Mesenchymal stem cell (in vitro differentiated cells and primary cell): ENCODE measurements at regions not wholly inside any gene's neighbourhood (a gene's known extent, or its start where the extent isn't known, plus 50 kb on each side); places are given as distances from the start of the nearest gene placed in this dataset.

Experiments
- DNase-seq: peaks from one replicate; pipeline ENCODE4 v3.0.0-alpha.2; 2013
- H2AFZ ChIP-seq: one replicate; pipeline ENCODE4 v1.6.1; 2013; ENCODE audit warnings: low read depth, mild to moderate bottlenecking, control low read depth, inconsistent platforms, low read length, moderate library complexity
- H2AK5ac ChIP-seq: 2 replicates; pipeline ENCODE4 v1.6.1; 2013; ENCODE audit warnings: low read length, moderate library complexity, mild to moderate bottlenecking, inconsistent platforms; ENCODE audit not compliant: severe bottlenecking
- H2BK120ac ChIP-seq: one replicate; pipeline ENCODE4 v1.6.1; 2013; ENCODE audit warnings: low read depth, mild to moderate bottlenecking, inconsistent platforms, low read length, moderate library complexity
- H2BK12ac ChIP-seq, 2 experiments: one replicate each; pipeline ENCODE4 v1.6.1; 2013; ENCODE audit warnings: inconsistent platforms in 2 of 2, low read length in 2 of 2, mild to moderate bottlenecking in 2 of 2, moderate library complexity in 2 of 2, control low read depth in 1 of 2
- H2BK15ac ChIP-seq: one replicate; pipeline ENCODE4 v1.6.1; 2013; ENCODE audit warnings: mild to moderate bottlenecking, low read depth, inconsistent platforms; ENCODE audit not compliant: poor library complexity, severe bottlenecking
- H2BK5ac ChIP-seq: 2 replicates; pipeline ENCODE4 v1.6.1; 2013; ENCODE audit warnings: low read depth, mild to moderate bottlenecking, low read length, control low read depth, inconsistent platforms; ENCODE audit not compliant: poor library complexity, severe bottlenecking
- H3K14ac ChIP-seq, 2 experiments: one replicate each; pipeline ENCODE4 v1.6.1; 2013; ENCODE audit warnings: inconsistent platforms in 2 of 2, low read length in 2 of 2, control low read depth in 1 of 2, mild to moderate bottlenecking in 1 of 2, moderate library complexity in 1 of 2
- H3K18ac ChIP-seq, 2 experiments: one replicate each; pipeline ENCODE4 v1.6.1; 2013; ENCODE audit warnings: inconsistent platforms in 2 of 2, low read length in 2 of 2, control low read depth in 1 of 2, low read depth in 1 of 2, mild to moderate bottlenecking in 1 of 2
- H3K23ac ChIP-seq, 2 experiments: one replicate each; pipeline ENCODE4 v1.6.1; 2013; ENCODE audit warnings: inconsistent platforms in 2 of 2, low read length in 2 of 2, mild to moderate bottlenecking in 2 of 2, moderate library complexity in 2 of 2, control low read depth in 1 of 2
- H3K27ac ChIP-seq: 2 replicates; pipeline ENCODE4 v1.5.1; 2013; ENCODE audit warnings: mild to moderate bottlenecking, moderate library complexity, low read length, control low read depth, inconsistent platforms; ENCODE audit not compliant: poor library complexity, severe bottlenecking
- H3K27me3 ChIP-seq, 2 experiments: 2 replicates each; pipeline versions ENCODE4 v1.6.1 to v1.7.0; 2013; ENCODE audit warnings: low read length in 2 of 2, mild to moderate bottlenecking in 2 of 2, moderate library complexity in 2 of 2, control low read depth in 1 of 2, inconsistent platforms in 1 of 2; ENCODE audit not compliant: control insufficient read depth in 1 of 2, insufficient read depth in 1 of 2
- H3K36me3 ChIP-seq, 2 experiments: 2 replicates each; pipeline versions ENCODE4 v1.6.1 to v1.7.0; 2013; ENCODE audit warnings: low read length in 2 of 2, control low read depth in 1 of 2, inconsistent platforms in 1 of 2, low read depth in 1 of 2, mild to moderate bottlenecking in 1 of 2; ENCODE audit not compliant: insufficient read depth in 2 of 2, control insufficient read depth in 1 of 2
- H3K4ac ChIP-seq, 2 experiments: one replicate each; pipeline ENCODE4 v1.6.1; 2013; ENCODE audit warnings: inconsistent platforms in 2 of 2, low read length in 2 of 2, mild to moderate bottlenecking in 2 of 2, moderate library complexity in 2 of 2, control low read depth in 1 of 2, low read depth in 1 of 2
- H3K4me1 ChIP-seq: 2 replicates; pipeline ENCODE4 v1.6.1; 2013; ENCODE audit warnings: low read depth, low read length, control low read depth; ENCODE audit not compliant: control insufficient read depth, insufficient read depth
- H3K4me2 ChIP-seq: 2 replicates; pipeline ENCODE4 v1.6.1; 2013; ENCODE audit warnings: low read length, mild to moderate bottlenecking, inconsistent platforms; ENCODE audit not compliant: poor library complexity, severe bottlenecking
- H3K4me3 ChIP-seq, 2 experiments: 2 replicates each; pipeline versions ENCODE4 v1.5.1 to v1.7.0; 2013; ENCODE audit warnings: low read length in 2 of 2, mild to moderate bottlenecking in 2 of 2, control low read depth in 1 of 2, low read depth in 1 of 2; ENCODE audit not compliant: insufficient read depth in 1 of 2
- H3K79me1 ChIP-seq: replicated peaks from 2 replicates; pipeline ENCODE4 v1.6.1; 2013; ENCODE audit warnings: mild to moderate bottlenecking, control low read depth, low read length, inconsistent platforms; ENCODE audit not compliant: poor library complexity, severe bottlenecking
- H3K9ac ChIP-seq: 2 replicates; pipeline ENCODE4 v1.7.0; 2013; ENCODE audit warnings: mild to moderate bottlenecking, low read length, moderate library complexity
- H3K9me3 ChIP-seq: 2 replicates; pipeline ENCODE4 v1.7.0; 2013; ENCODE audit warnings: mild to moderate bottlenecking, low read length; ENCODE audit not compliant: control insufficient read depth
- H4K8ac ChIP-seq: one replicate; pipeline ENCODE4 v1.6.1; 2013; ENCODE audit warnings: inconsistent platforms, mild to moderate bottlenecking, low read length, moderate library complexity
- H4K91ac ChIP-seq: one replicate; pipeline ENCODE4 v1.6.1; 2013; ENCODE audit warnings: mild to moderate bottlenecking, low read length, inconsistent platforms
- WGBS: methylation state at CpG from one replicate; pipeline ENCODE4 v1.1.7; 2013; ENCODE audit warnings: mixed read lengths; 5-methylcytosine and 5-hydroxymethylcytosine counted together

DNA sequence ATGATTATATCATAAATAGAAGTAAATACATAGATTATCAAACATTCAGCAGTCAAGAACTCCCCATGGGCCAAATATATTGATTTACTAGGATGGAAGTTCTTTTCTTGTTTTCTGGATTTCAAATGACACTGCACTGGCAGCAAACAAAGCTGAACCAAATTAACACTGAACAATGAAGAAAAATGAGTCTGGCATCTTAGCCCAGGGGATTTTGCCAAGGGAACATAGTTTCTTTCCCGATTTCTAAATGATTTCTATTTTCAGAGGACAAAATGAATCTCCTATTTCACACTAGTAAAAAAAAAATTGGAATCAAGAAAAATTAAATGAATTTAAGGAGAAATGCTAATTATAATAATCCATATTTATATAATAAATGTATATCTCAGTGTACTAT is 116.9 kb upstream of the FAM174A start:
- Histone ChIP-seq H3K4me3 (no peak overlapping the region), H3K36me3 (no peaks in the 10 kb centered on the region), H2BK120ac (no peak overlapping the region), H3K27ac (no peak overlapping the region), H4K8ac (no peak overlapping the region), H2AFZ (no peak overlapping the region), H3K4me1 (no peaks in the 10 kb centered on the region), H3K79me1 (no peaks in the 10 kb centered on the region), H2BK15ac (no peak overlapping the region), H3K23ac (no peak overlapping the region), H3K9me3 (no peaks in the 10 kb centered on the region), H2BK12ac (no peak overlapping the region), H3K18ac (no peak overlapping the region), H2AK5ac (no peak overlapping the region), H3K4ac (no peak overlapping the region), H3K9ac (no peak overlapping the region), H3K14ac (no peak overlapping the region), H2BK5ac (no peak overlapping the region), H3K27me3 (no peaks in the 10 kb centered on the region), H4K91ac (no peak overlapping the region), H3K4me2 (no peak overlapping the region)
- no peak for DNase-seq
- no CpG with 5 or more reads among the region's 1 CpG for WGBS

DNA sequence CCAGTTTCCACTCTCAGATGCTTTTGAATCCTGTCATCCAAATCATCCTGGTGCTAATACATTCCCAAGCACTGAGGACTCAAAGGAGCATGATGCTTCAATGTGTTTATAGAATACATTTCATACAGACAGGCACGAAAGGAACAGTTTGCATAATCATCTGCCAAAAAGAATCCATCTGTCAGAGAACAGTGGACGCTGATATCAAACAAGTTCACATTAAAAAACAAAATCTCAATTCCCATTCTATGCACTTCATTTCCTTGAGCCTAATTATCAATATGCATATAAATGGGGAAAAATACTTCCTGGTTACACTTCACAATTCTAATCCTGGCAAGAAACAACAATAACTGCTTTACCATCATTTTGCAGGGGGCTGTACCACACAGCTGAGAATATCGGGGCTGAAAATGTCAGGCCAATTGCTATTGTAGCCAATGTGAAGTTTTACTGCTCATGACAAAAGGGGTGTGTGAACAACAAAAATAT is 125.5 kb upstream of the FAM174A start:
- WGBS, result 45% methylated on average over 2 of the region's 3 CpGs
- Histone ChIP-seq H3K4me2 (no peak overlapping the region), H2BK5ac (no peak overlapping the region), H2AFZ (no peak overlapping the region), H3K23ac (no peak overlapping the region), H2BK15ac (no peak overlapping the region), H3K4me1 (no peaks in the 10 kb centered on the region), H3K4me3 (no peak overlapping the region), H3K27ac (no peak overlapping the region), H4K8ac (no peak overlapping the region), H4K91ac (no peak overlapping the region), H2BK12ac (no peak overlapping the region), H3K9ac (no peak overlapping the region), H3K4ac (no peak overlapping the region), H3K14ac (no peak overlapping the region), H3K36me3 (no peaks in the 10 kb centered on the region), H3K18ac (no peak overlapping the region), H2BK120ac (no peak overlapping the region), H2AK5ac (no peak overlapping the region), H3K79me1 (no peaks in the 10 kb centered on the region), H3K9me3 (no peaks in the 10 kb centered on the region), H3K27me3 (no peaks in the 10 kb centered on the region)
- DNase-seq, result no peak

DNA sequence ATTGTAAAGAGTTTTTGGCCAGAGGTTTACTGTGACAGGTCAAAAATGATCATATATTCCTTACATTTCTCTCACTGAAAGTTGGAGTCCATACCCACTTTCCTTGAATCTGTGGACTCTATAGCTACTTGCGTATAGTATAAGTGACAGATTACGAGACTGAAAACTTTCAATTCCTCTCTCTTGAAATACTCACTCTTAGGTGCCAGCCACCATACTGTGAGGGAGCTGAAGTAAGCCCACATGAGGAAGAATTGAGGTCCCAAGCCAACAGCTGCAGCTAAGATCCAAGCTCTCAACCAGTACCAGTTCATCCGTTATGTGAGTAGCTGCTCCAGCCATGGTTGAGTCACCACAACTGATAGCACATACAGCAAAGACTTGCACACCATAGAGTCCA is 128.1 kb upstream of the FAM174A start:
- H3K27ac ChIP-seq, result no peak overlapping the region
- no peak overlapping the region for H2BK120ac ChIP-seq
- DNase-seq, result no peak
- H4K91ac ChIP-seq, result no peak overlapping the region
- no peak overlapping the region for H3K23ac ChIP-seq
- no peak overlapping the region for H2BK5ac ChIP-seq
- no peak overlapping the region for H3K9ac ChIP-seq
- no peaks in the 10 kb centered on the region for H3K36me3 ChIP-seq
- H3K4me3 ChIP-seq, result no peak overlapping the region
- H3K4me1 ChIP-seq, result no peaks in the 10 kb centered on the region
- no peaks in the 10 kb centered on the region for H3K79me1 ChIP-seq
- H2BK12ac ChIP-seq, result no peak overlapping the region
- H3K27me3 ChIP-seq, result no peaks in the 10 kb centered on the region
- no peak overlapping the region for H3K4me2 ChIP-seq
- H3K4ac ChIP-seq, result no peak overlapping the region
- no peak overlapping the region for H3K14ac ChIP-seq
- no peak overlapping the region for H2BK15ac ChIP-seq
- H4K8ac ChIP-seq, result no peak overlapping the region
- H3K18ac ChIP-seq, result no peak overlapping the region
- H3K9me3 ChIP-seq, result no peaks in the 10 kb centered on the region
- no peak overlapping the region for H2AFZ ChIP-seq
- H2AK5ac ChIP-seq, result no peak overlapping the region
- 97% methylated on average over 3 of the region's 3 CpGs for WGBS

DNA sequence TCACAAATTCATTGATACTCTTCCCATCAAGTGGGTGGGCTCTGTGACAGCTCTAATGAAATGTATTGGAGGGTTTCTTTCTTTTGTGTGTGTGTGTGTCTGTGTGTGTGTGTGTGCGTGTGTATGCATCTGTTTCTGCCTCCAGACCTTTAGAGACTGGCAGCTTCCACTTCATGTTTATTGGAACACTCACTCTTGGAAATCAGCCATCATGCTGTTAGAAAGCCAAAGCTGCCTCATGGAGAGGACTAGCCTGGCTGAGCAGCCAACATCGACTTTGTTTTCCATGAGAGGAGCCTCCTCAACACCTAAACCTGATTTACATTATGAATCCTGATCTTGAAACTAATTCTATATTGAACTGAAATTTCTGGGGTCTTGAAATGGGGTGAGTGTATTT is 128.5 kb upstream of the FAM174A start:
- H3K27me3 ChIP-seq, result no peaks in the 10 kb centered on the region
- H4K91ac ChIP-seq, result no peak overlapping the region
- H3K4ac ChIP-seq, result no peak overlapping the region
- no peak overlapping the region for H2AFZ ChIP-seq
- no peak overlapping the region for H4K8ac ChIP-seq
- no peak overlapping the region for H2BK5ac ChIP-seq
- H3K23ac ChIP-seq, result no peak overlapping the region
- H2AK5ac ChIP-seq, result no peak overlapping the region
- no peak overlapping the region for H3K27ac ChIP-seq
- no peak overlapping the region for H3K9ac ChIP-seq
- H2BK120ac ChIP-seq, result no peak overlapping the region
- H3K36me3 ChIP-seq, result no peaks in the 10 kb centered on the region
- no peaks in the 10 kb centered on the region for H3K4me1 ChIP-seq
- H3K4me3 ChIP-seq, result no peak overlapping the region
- H2BK12ac ChIP-seq, result no peak overlapping the region
- no peak overlapping the region for H3K4me2 ChIP-seq
- H3K9me3 ChIP-seq, result no peaks in the 10 kb centered on the region
- H3K18ac ChIP-seq, result no peak overlapping the region
- no peaks in the 10 kb centered on the region for H3K79me1 ChIP-seq
- no peak overlapping the region for H3K14ac ChIP-seq
- 57% methylated on average over 1 of the region's 2 CpGs for WGBS
- H2BK15ac ChIP-seq, result no peak overlapping the region
- DNase-seq, result no peak
